ENCODE measurements at regions not wholly inside any gene's neighbourhood (a gene's known extent, or its start where the extent isn't known, plus 50 kb on each side); places are given as distances from the start of the nearest gene placed in this dataset.

DNA sequence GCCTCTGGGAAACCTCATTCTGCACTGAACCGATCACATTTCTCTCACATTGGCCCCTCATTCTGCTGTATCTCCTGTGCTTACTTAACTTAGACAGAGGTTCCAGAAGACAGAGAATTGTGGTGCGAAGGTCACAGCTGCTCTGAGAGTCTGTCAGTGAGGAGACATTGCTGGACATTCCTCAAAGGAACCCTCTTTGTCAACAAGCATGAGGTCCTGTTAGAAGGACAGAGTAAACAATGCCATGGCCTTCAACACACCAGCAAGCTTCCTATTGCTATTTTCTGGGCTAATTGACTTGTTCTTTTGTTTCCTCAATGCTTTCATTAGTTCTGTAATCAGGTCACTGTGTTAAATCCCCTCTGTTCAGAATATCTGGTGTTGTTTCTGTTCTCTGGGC is 109.3 kb upstream of the FZD8 start:
- POLR2A ChIA-PET: no interaction called here
- intact Hi-C loops (cut with micrococcal nuclease; ENCODE audit: unreplicated experiment) (no loop called here), in situ Hi-C loops (cut with MboI) (no loop called here)
- ATAC-seq (no peak), FAIRE-seq (no peak), DNase-seq (ENCODE audit: low read depth, low spot score) (no peak)
- BruUV-seq (replicated peaks): no TSS peak
- Histone ChIP-seq H3K9me3 (replicated peaks; ENCODE audit: control insufficient read depth, insufficient read depth, low read length) (no peaks in the 10 kb centered on the region), H3K4me2 (ENCODE audit: control insufficient read depth, insufficient read depth) (no peak overlapping the region), H3K9ac (ENCODE audit: control insufficient read depth, insufficient read depth, low read length) (no peak overlapping the region), H4K20me1 (ENCODE audit: control insufficient read depth, insufficient read depth) (no peaks in the 10 kb centered on the region), H3K36me3 (ENCODE audit: control insufficient read depth in 2 of 2, insufficient read depth in 2 of 2, low read length in 1 of 2) (no peaks in the 10 kb centered on the region), H3K4me3 (no peak overlapping the region), H3K4me1 (ENCODE audit: control insufficient read depth, insufficient read depth, low read length) (no peaks in the 10 kb centered on the region), H3K79me2 (ENCODE audit: control insufficient read depth, insufficient read depth, low read length) (no peaks in the 10 kb centered on the region), H3K27ac (ENCODE audit: control insufficient read depth, insufficient read depth) (no peak overlapping the region), H2AFZ (ENCODE audit: control insufficient read depth, low read depth, low read length) (no peak overlapping the region), H3K27me3 (replicated peaks in 1 of 2; ENCODE audit: control insufficient read depth in 2 of 2, insufficient read depth in 2 of 2, low read length in 1 of 2) (no peaks in the 10 kb centered on the region)
- 16% methylated on average over 2 of the region's 2 CpGs for WGBS (ENCODE audit: insufficient coverage, insufficient replicate concordance, low lambda C conversion rate, missing lambda C conversion rate)
- RAD21 ChIA-PET (ENCODE audit: unreplicated experiment): no interaction called here
- CTCF ChIA-PET: no interaction called here
- SMC1A ChIA-PET (ENCODE audit: uncharacterized antibody, unreplicated experiment): interaction anchor here (0.7 to 1.4 kb wide), 3 partner anchors 19 to 114 kb away, joined by 3 to 5 read pairs (median 3); no protein-coding TSS in a partner anchor
- TF ChIP-seq KDM1A (IDR thresholded peaks at IDR 0.05; ENCODE audit: borderline replicate concordance): no peak
- TF ChIP-seq CBX3 (IDR thresholded peaks at IDR 0.05; ENCODE audit: borderline replicate concordance, low read depth): no peak
- TF ChIP-seq RUNX3 (IDR thresholded peaks at IDR 0.05; ENCODE audit: low read length): no peak
- no peak for TF ChIP-seq MEF2B (IDR thresholded peaks at IDR 0.05; ENCODE audit: partially characterized antibody, poor library complexity, severe bottlenecking)
- no peak for TF ChIP-seq IRF4 (IDR thresholded peaks at IDR 0.05; ENCODE audit: low read depth, low read length)
- TF ChIP-seq, protein P1, sequence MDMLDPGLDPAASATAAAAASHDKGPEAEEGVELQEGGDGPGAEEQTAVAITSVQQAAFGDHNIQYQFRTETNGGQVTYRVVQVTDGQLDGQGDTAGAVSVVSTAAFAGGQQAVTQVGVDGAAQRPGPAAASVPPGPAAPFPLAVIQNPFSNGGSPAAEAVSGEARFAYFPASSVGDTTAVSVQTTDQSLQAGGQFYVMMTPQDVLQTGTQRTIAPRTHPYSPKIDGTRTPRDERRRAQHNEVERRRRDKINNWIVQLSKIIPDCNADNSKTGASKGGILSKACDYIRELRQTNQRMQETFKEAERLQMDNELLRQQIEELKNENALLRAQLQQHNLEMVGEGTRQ (IDR thresholded peaks at IDR 0.05; ENCODE audit: borderline replicate concordance, low read depth, low read length): no peak
- TF ChIP-seq TCF7 (IDR thresholded peaks at IDR 0.05; ENCODE audit: borderline replicate concordance): no peak
- TF ChIP-seq, protein P2, sequence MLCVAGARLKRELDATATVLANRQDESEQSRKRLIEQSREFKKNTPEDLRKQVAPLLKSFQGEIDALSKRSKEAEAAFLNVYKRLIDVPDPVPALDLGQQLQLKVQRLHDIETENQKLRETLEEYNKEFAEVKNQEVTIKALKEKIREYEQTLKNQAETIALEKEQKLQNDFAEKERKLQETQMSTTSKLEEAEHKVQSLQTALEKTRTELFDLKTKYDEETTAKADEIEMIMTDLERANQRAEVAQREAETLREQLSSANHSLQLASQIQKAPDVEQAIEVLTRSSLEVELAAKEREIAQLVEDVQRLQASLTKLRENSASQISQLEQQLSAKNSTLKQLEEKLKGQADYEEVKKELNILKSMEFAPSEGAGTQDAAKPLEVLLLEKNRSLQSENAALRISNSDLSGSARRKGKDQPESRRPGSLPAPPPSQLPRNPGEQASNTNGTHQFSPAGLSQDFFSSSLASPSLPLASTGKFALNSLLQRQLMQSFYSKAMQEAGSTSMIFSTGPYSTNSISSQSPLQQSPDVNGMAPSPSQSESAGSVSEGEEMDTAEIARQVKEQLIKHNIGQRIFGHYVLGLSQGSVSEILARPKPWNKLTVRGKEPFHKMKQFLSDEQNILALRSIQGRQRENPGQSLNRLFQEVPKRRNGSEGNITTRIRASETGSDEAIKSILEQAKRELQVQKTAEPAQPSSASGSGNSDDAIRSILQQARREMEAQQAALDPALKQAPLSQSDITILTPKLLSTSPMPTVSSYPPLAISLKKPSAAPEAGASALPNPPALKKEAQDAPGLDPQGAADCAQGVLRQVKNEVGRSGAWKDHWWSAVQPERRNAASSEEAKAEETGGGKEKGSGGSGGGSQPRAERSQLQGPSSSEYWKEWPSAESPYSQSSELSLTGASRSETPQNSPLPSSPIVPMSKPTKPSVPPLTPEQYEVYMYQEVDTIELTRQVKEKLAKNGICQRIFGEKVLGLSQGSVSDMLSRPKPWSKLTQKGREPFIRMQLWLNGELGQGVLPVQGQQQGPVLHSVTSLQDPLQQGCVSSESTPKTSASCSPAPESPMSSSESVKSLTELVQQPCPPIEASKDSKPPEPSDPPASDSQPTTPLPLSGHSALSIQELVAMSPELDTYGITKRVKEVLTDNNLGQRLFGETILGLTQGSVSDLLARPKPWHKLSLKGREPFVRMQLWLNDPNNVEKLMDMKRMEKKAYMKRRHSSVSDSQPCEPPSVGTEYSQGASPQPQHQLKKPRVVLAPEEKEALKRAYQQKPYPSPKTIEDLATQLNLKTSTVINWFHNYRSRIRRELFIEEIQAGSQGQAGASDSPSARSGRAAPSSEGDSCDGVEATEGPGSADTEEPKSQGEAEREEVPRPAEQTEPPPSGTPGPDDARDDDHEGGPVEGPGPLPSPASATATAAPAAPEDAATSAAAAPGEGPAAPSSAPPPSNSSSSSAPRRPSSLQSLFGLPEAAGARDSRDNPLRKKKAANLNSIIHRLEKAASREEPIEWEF (IDR thresholded peaks at IDR 0.05; ENCODE audit: insufficient replicate concordance, low read depth, low read length): no peak
- TF ChIP-seq, protein P3, sequence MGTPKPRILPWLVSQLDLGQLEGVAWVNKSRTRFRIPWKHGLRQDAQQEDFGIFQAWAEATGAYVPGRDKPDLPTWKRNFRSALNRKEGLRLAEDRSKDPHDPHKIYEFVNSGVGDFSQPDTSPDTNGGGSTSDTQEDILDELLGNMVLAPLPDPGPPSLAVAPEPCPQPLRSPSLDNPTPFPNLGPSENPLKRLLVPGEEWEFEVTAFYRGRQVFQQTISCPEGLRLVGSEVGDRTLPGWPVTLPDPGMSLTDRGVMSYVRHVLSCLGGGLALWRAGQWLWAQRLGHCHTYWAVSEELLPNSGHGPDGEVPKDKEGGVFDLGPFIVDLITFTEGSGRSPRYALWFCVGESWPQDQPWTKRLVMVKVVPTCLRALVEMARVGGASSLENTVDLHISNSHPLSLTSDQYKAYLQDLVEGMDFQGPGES (IDR thresholded peaks at IDR 0.05): no peak
- no peak for TF ChIP-seq TBL1XR1 (IDR thresholded peaks at IDR 0.05; ENCODE audit: low read depth, low read length)
- TF ChIP-seq SMC3 (IDR thresholded peaks at IDR 0.05; ENCODE audit: borderline replicate concordance, low read length): no peak
- TF ChIP-seq, protein P4, sequence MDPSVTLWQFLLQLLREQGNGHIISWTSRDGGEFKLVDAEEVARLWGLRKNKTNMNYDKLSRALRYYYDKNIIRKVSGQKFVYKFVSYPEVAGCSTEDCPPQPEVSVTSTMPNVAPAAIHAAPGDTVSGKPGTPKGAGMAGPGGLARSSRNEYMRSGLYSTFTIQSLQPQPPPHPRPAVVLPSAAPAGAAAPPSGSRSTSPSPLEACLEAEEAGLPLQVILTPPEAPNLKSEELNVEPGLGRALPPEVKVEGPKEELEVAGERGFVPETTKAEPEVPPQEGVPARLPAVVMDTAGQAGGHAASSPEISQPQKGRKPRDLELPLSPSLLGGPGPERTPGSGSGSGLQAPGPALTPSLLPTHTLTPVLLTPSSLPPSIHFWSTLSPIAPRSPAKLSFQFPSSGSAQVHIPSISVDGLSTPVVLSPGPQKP (IDR thresholded peaks at IDR 0.05; ENCODE audit: low read depth, low read length): no peak
- TF ChIP-seq, protein P5, sequence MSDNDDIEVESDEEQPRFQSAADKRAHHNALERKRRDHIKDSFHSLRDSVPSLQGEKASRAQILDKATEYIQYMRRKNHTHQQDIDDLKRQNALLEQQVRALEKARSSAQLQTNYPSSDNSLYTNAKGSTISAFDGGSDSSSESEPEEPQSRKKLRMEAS (IDR thresholded peaks at IDR 0.05; ENCODE audit: low read depth, low read length): no peak
- no peak for TF ChIP-seq HDGF (IDR thresholded peaks at IDR 0.05)
- no peak for TF ChIP-seq RBBP5 (conservative IDR thresholded peaks at IDR 0.05)
- TF ChIP-seq LARP7 (IDR thresholded peaks at IDR 0.05): no peak
